H9 (cell line): ENCODE measurements at regions not wholly inside any gene's neighbourhood (a gene's known extent, or its start where the extent isn't known, plus 50 kb on each side); places are given as distances from the start of the nearest gene placed in this dataset.
"Not testable (repeated sequence)": the region's sequence is repeated elsewhere in the genome, so short reads cannot be mapped to it uniquely, and the experiment has no call there.

Source experiments
- DNase-seq: peaks from one replicate; pipeline ENCODE4 v3.0.0-alpha.2; 2017
- H2AFZ ChIP-seq: one replicate; pipeline ENCODE4 v1.6.1; 2013; ENCODE audit warnings: mild to moderate bottlenecking, low read length, control low read depth, moderate library complexity
- H2AK5ac ChIP-seq: 2 replicates; pipeline ENCODE4 v1.6.1; 2013; ENCODE audit warnings: low read length, control low read depth, mixed read lengths; ENCODE audit not compliant: insufficient read length
- H2BK120ac ChIP-seq: one replicate; pipeline ENCODE4 v1.6.1; 2013; ENCODE audit warnings: low read depth, mild to moderate bottlenecking, low read length, control low read depth, inconsistent platforms; ENCODE audit not compliant: poor library complexity, severe bottlenecking
- H2BK12ac ChIP-seq: 2 replicates; pipeline ENCODE4 v1.6.1; 2013; ENCODE audit warnings: low read length, control low read depth, mixed read lengths, low read depth; ENCODE audit not compliant: insufficient read length
- H2BK15ac ChIP-seq: 2 replicates; pipeline ENCODE4 v1.6.1; 2013; ENCODE audit warnings: low read depth, low read length, control low read depth
- H2BK20ac ChIP-seq: one replicate; pipeline ENCODE4 v1.6.1; 2013; ENCODE audit warnings: low read depth, mild to moderate bottlenecking, low read length, control low read depth, inconsistent platforms; ENCODE audit not compliant: poor library complexity, severe bottlenecking
- H2BK5ac ChIP-seq: 2 replicates; pipeline ENCODE4 v1.6.1; 2013; ENCODE audit warnings: low read length, control low read depth, mixed read lengths; ENCODE audit not compliant: insufficient read length
- H3K14ac ChIP-seq: 2 replicates; pipeline ENCODE4 v1.6.1; 2013; ENCODE audit warnings: low read length, control low read depth; ENCODE audit not compliant: insufficient read depth
- H3K18ac ChIP-seq: 2 replicates; pipeline ENCODE4 v1.6.1; 2013; ENCODE audit warnings: low read depth, mild to moderate bottlenecking, mixed read lengths, low read length, control low read depth; ENCODE audit not compliant: insufficient read length
- H3K23ac ChIP-seq: 2 replicates; pipeline ENCODE4 v1.6.1; 2013; ENCODE audit warnings: low read length, control low read depth, mixed read lengths, low read depth; ENCODE audit not compliant: insufficient read length
- H3K23me2 ChIP-seq: 2 replicates; pipeline ENCODE4 v1.6.1; 2013; ENCODE audit warnings: low read depth, mild to moderate bottlenecking, mixed read lengths, low read length, control low read depth; ENCODE audit not compliant: insufficient read length, poor library complexity, severe bottlenecking
- H3K27ac ChIP-seq: 2 replicates; pipeline ENCODE4 v1.5.1; 2013; ENCODE audit warnings: low read length, control low read depth, mixed read lengths, low read depth; ENCODE audit not compliant: insufficient read length
- H3K27me3 ChIP-seq: 2 replicates; pipeline ENCODE4 v1.6.1; 2013; ENCODE audit warnings: low read length, control low read depth, inconsistent platforms; ENCODE audit not compliant: insufficient read depth
- H3K4ac ChIP-seq: 2 replicates; pipeline ENCODE4 v1.6.1; 2013; ENCODE audit warnings: low read depth, mild to moderate bottlenecking, control low read depth, inconsistent platforms, low read length, moderate library complexity
- H3K4me1 ChIP-seq: 2 replicates; pipeline ENCODE4 v1.6.1; 2013; ENCODE audit warnings: low read length, control low read depth, inconsistent platforms; ENCODE audit not compliant: insufficient read depth
- H3K4me2 ChIP-seq: 2 replicates; pipeline ENCODE4 v1.6.1; 2013; ENCODE audit warnings: low read length, control low read depth, mixed read lengths; ENCODE audit not compliant: insufficient read length, insufficient read depth
- H3K56ac ChIP-seq: 2 replicates; pipeline ENCODE4 v1.6.1; 2013; ENCODE audit warnings: low read depth, mild to moderate bottlenecking, mixed read lengths, low read length, control low read depth; ENCODE audit not compliant: insufficient read length
- H3K79me1 ChIP-seq: 2 replicates; pipeline ENCODE4 v1.6.1; 2013; ENCODE audit warnings: low read depth, mild to moderate bottlenecking, moderate library complexity, low read length, control low read depth, inconsistent platforms; ENCODE audit not compliant: insufficient read depth, poor library complexity, severe bottlenecking
- H3K79me2 ChIP-seq: 2 replicates; pipeline ENCODE4 v1.6.1; 2013; ENCODE audit warnings: low read length, control low read depth, inconsistent platforms; ENCODE audit not compliant: insufficient read depth
- H3K9ac ChIP-seq: 2 replicates; pipeline ENCODE4 v1.6.1; 2013; ENCODE audit warnings: low read length, control low read depth, mixed read lengths; ENCODE audit not compliant: insufficient read length; ENCODE audit errors: extremely low read depth
- H3K9me3 ChIP-seq: one replicate; pipeline ENCODE4 v1.6.1; 2013; ENCODE audit warnings: low read depth, low read length, inconsistent platforms; ENCODE audit not compliant: control insufficient read depth
- H3T11ph ChIP-seq: one replicate; pipeline ENCODE4 v1.6.1; 2013; ENCODE audit warnings: mild to moderate bottlenecking, low read length, control low read depth, inconsistent platforms
- H4K20me1 ChIP-seq: one replicate; pipeline ENCODE4 v1.6.1; 2013; ENCODE audit not compliant: control insufficient read depth, insufficient read length, insufficient read depth
- H4K5ac ChIP-seq: 2 replicates; pipeline ENCODE4 v1.6.1; 2013; ENCODE audit warnings: low read depth, mild to moderate bottlenecking, mixed read lengths, low read length, control low read depth; ENCODE audit not compliant: insufficient read length
- H4K8ac ChIP-seq: replicated peaks from 2 replicates; pipeline ENCODE4 v1.6.1; 2013; ENCODE audit warnings: low read length, control low read depth, mixed read lengths, low read depth; ENCODE audit not compliant: insufficient read length
- H4K91ac ChIP-seq: 2 replicates; pipeline ENCODE4 v1.6.1; 2013; ENCODE audit warnings: low read depth, mild to moderate bottlenecking, moderate library complexity, mixed read lengths, low read length, control low read depth; ENCODE audit not compliant: insufficient read length
- H3K27ac Mint-ChIP-seq, 3 experiments: 2 replicates in 2 of 3; 3 replicates in 1 of 3; pipeline ENCODE4 v1.8.0; 2020 to 2021; ENCODE audit warnings: mixed read lengths in 3 of 3, mild to moderate bottlenecking in 1 of 3, moderate library complexity in 1 of 3
- H3K27me3 Mint-ChIP-seq: 2 replicates; pipeline ENCODE4 v1.8.0; 2021; ENCODE audit warnings: low read depth, mild to moderate bottlenecking, moderate library complexity, mixed read lengths
- H3K36me3 Mint-ChIP-seq, 3 experiments: 2 replicates in 2 of 3; 3 replicates in 1 of 3; pipeline ENCODE4 v1.8.0; 2020 to 2021; ENCODE audit warnings: low read depth in 3 of 3, mixed read lengths in 3 of 3; ENCODE audit not compliant: insufficient read depth in 1 of 3
- H3K4me1 Mint-ChIP-seq, 2 experiments: 2 replicates each; pipeline ENCODE4 v1.8.0; 2020; ENCODE audit warnings: mixed read lengths in 2 of 2
- H3K4me3 Mint-ChIP-seq, 2 experiments: 2 replicates in 1 of 2; 3 replicates in 1 of 2; pipeline ENCODE4 v1.8.0; 2020 to 2021; ENCODE audit warnings: mild to moderate bottlenecking in 2 of 2, mixed read lengths in 2 of 2, moderate library complexity in 1 of 2
- H3K9me3 Mint-ChIP-seq, 2 experiments: 2 replicates in 1 of 2; 3 replicates in 1 of 2; pipeline ENCODE4 v1.8.0; 2020; ENCODE audit warnings: mild to moderate bottlenecking in 2 of 2, mixed read lengths in 2 of 2, moderate library complexity in 1 of 2
- CTCF ChIP-seq: fragments of 200-600 bp; sonication (generic); conservative IDR thresholded peaks from 3 replicates; pipeline ENCODE4 v1.8.0; 2021; ENCODE audit warnings: antibody characterized with exemption, mild to moderate bottlenecking
- WGBS: extraction: QIAGEN DNeasy Blood & Tissue Kit; methylation state at CpG from one replicate; pipeline ENCODE4 v1.1.7; 2013; ENCODE audit warnings: missing lambda C conversion rate, low lambda C conversion rate, mixed read lengths; ENCODE audit not compliant: insufficient read length; ENCODE audit errors: extremely low coverage; 5-methylcytosine and 5-hydroxymethylcytosine counted together

- Mint-ChIP-seq H3K4me1 (peaks cover 16 to 24% of the 10 kb centered on the region in 2 experiments), H3K9me3 (peaks cover 23 to 34% of the 10 kb centered on the region in 2 experiments), H3K27ac (no peak overlapping the region), H3K4me3 (no peak overlapping the region), H3K36me3 (peaks cover 14 to 36% (median 18%) of the 10 kb centered on the region in 3 experiments), H3K27me3 (peaks cover 36% of the 10 kb centered on the region)
- no peak for DNase-seq
- Histone ChIP-seq H3K9me3 (no peaks in the 10 kb centered on the region), H3K14ac (no peak overlapping the region), H3K23ac (no peak overlapping the region), H3K79me1 (no peaks in the 10 kb centered on the region), H4K20me1 (no peaks in the 10 kb centered on the region), H2AK5ac (no peak overlapping the region), H3K23me2 (no peaks in the 10 kb centered on the region), H3K9ac (no peak overlapping the region), H2BK15ac (no peak overlapping the region), H4K5ac (no peak overlapping the region), H3K56ac (no peak overlapping the region), H3K4me1 (no peaks in the 10 kb centered on the region; the same call in 1 of the 2 replicates), H3K79me2 (no peaks in the 10 kb centered on the region), H3K4me2 (no peak overlapping the region), H2AFZ (no peak overlapping the region), H3K27me3 (no peaks in the 10 kb centered on the region), H2BK5ac (no peak overlapping the region), H3T11ph (no peak overlapping the region), H3K4ac (no peak overlapping the region), H2BK20ac (no peak overlapping the region), H2BK120ac (no peak overlapping the region), H3K27ac (no peak overlapping the region), H4K91ac (no peak overlapping the region), H3K18ac (no peak overlapping the region), H2BK12ac (no peak overlapping the region), H4K8ac (no peak overlapping the region)
- TF ChIP-seq CTCF: no peak
- WGBS: no CpG with 5 or more reads among the region's 1 CpG
Observed at GRCh38 chr12:94817695-94818075, 167.3 kb upstream of the TMCC3 start.

GRCh38 chr12:94817201-94817600, 166.8 kb upstream of the TMCC3 start:
- not testable (repeated sequence) for H3T11ph ChIP-seq, H3K27ac ChIP-seq, H3K18ac ChIP-seq, H3K23me2 ChIP-seq, H3K79me2 ChIP-seq, H3K79me1 ChIP-seq, H3K56ac ChIP-seq, H4K5ac ChIP-seq, DNase-seq, H2BK12ac ChIP-seq, H4K91ac ChIP-seq, H4K8ac ChIP-seq, H3K14ac ChIP-seq, H3K9ac ChIP-seq, H3K9me3 ChIP-seq, H2AFZ ChIP-seq, H3K4me2 ChIP-seq, H3K27me3 ChIP-seq, H3K4ac ChIP-seq, H2BK15ac ChIP-seq, H4K20me1 ChIP-seq, H2AK5ac ChIP-seq, H3K4me1 ChIP-seq, H2BK120ac ChIP-seq, H3K4me3 Mint-ChIP-seq, H2BK20ac ChIP-seq, H3K23ac ChIP-seq, H2BK5ac ChIP-seq
- H3K9me3 Mint-ChIP-seq: peaks cover 26 to 35% of the 10 kb centered on the region in 2 experiments
- peaks cover 36% of the 10 kb centered on the region for H3K27me3 Mint-ChIP-seq
- H3K36me3 Mint-ChIP-seq: peaks cover 16 to 38% (median 17%) of the 10 kb centered on the region in 3 experiments
- no CpG with 5 or more reads among the region's 15 CpGs for WGBS
- peaks cover 16 to 24% of the 10 kb centered on the region in 2 experiments for H3K4me1 Mint-ChIP-seq
- 0 out of 7 replicates have a peak overlapping the region, but pooled peaks of 1 of the 3 experiments have one; percentile 38 for H3K27ac Mint-ChIP-seq
